Panc1 (cell line): ENCODE measurements at regions not wholly inside any gene's neighbourhood (a gene's known extent, or its start where the extent isn't known, plus 50 kb on each side); places are given as distances from the start of the nearest gene placed in this dataset.

Source experiments
- ATAC-seq: fragments of 200-7000 bp; cut with Tn5 transposase; 2 replicates; pipeline ENCODE4 v1.9.1; 2020; ENCODE audit warnings: mild to moderate bottlenecking, moderate library complexity
- BruUV-seq: library from RNA; stranded (reverse); fragments of 400-500 nt; replicated peaks from 2 replicates; lab custom pipeline; 2021; lab: Mats Ljungman, UMichigan
- CTCF ChIA-PET: fragments of 300-600 bp; sonication (Branson Sonifier 250); formaldehyde crosslinking; loops from one replicate; lab custom pipeline; 2022; ENCODE audit warnings: antibody characterized with exemption; lab: Charles Lee
- POLR2A ChIA-PET: fragments of 300-600 bp; sonication (Branson Sonifier 250); formaldehyde crosslinking; loops from one replicate; lab custom pipeline; 2022; ENCODE audit warnings: antibody characterized with exemption; lab: Charles Lee
- DNase-seq: peaks from one replicate; pipeline ENCODE4 v3.0.0-alpha.2; 2010; ENCODE audit warnings: low read depth, low spot score
- H3K27ac ChIP-seq: 2 replicates; pipeline ENCODE4 v1.5.1; 2011; ENCODE audit warnings: mild to moderate bottlenecking, low read length, inconsistent platforms
- H3K27me3 ChIP-seq: fragments of 200-500 bp; sonication (Bioruptor generic); 2 replicates; pipeline ENCODE4 v1.6.0; 2014; ENCODE audit warnings: low read length, inconsistent platforms; ENCODE audit not compliant: control insufficient read depth, insufficient read depth
- H3K36me3 ChIP-seq: fragments of 200-500 bp; sonication (Bioruptor generic); 2 replicates; pipeline ENCODE4 v1.5.1; 2014; ENCODE audit warnings: inconsistent platforms, mild to moderate bottlenecking, low read length, moderate library complexity; ENCODE audit not compliant: control insufficient read depth, insufficient read depth
- H3K4me1 ChIP-seq: 2 replicates; pipeline ENCODE4 v1.5.1; 2011; ENCODE audit warnings: inconsistent platforms, mild to moderate bottlenecking, low read length, moderate library complexity; ENCODE audit not compliant: control insufficient read depth, insufficient read depth
- H3K4me3 ChIP-seq, 2 experiments: 2 replicates each; pipeline ENCODE4 v1.5.1; 2011 to 2012; ENCODE audit warnings: low read depth in 2 of 2, low read length in 2 of 2, mild to moderate bottlenecking in 2 of 2, inconsistent platforms in 1 of 2, moderate library complexity in 1 of 2
- H3K9me3 ChIP-seq: fragments of 200-500 bp; sonication (Bioruptor generic); 2 replicates; pipeline ENCODE4 v1.5.1; 2014; ENCODE audit warnings: low read depth, mild to moderate bottlenecking, inconsistent platforms, low read length, moderate library complexity; ENCODE audit not compliant: control insufficient read depth, insufficient read depth
- POLR2AphosphoS5 ChIP-seq: IDR thresholded peaks from 2 replicates; pipeline ENCODE4 v1.6.1; 2012; ENCODE audit warnings: mild to moderate bottlenecking, low read depth, low read length, moderate library complexity
- SIN3A ChIP-seq: IDR thresholded peaks from 2 replicates; pipeline ENCODE4 v1.6.1; 2012; ENCODE audit warnings: low read depth, mild to moderate bottlenecking, low read length, moderate library complexity, borderline replicate concordance; ENCODE audit not compliant: insufficient read depth
- TCF7L2 ChIP-seq: IDR thresholded peaks from 2 replicates; pipeline ENCODE4 v1.6.1; 2011; ENCODE audit warnings: mild to moderate bottlenecking, low read depth, low read length, inconsistent platforms
- in situ Hi-C: cut with HindIII; loops from 2 replicates; pipeline ENCODE4 v1.10.0; 2016; ENCODE audit warnings: low sequenced_read_pairs, low pct_unique_long_range_greater_than_20kb
- intact Hi-C: fragments of 100-400 bp; cut with micrococcal nuclease; formaldehyde crosslinking; loops from one replicate; pipeline ENCODE4 v1.10.0; 2022; ENCODE audit not compliant: unreplicated experiment
- TF ChIP-seq, protein P1 (sequence below): fragments of 450-650 bp; IDR thresholded peaks from 2 replicates; pipeline ENCODE4 v1.5.1; 2017; ENCODE audit warnings: mild to moderate bottlenecking
- TF ChIP-seq, protein P2 (sequence below), 2 experiments: IDR thresholded peaks; 2 replicates each; pipeline ENCODE4 v1.6.1; 2011 to 2012; ENCODE audit warnings: low read depth in 2 of 2, control low read depth in 1 of 2, low read length in 1 of 2, mild to moderate bottlenecking in 1 of 2, moderate library complexity in 1 of 2; ENCODE audit not compliant: insufficient read depth in 1 of 2

DNA sequence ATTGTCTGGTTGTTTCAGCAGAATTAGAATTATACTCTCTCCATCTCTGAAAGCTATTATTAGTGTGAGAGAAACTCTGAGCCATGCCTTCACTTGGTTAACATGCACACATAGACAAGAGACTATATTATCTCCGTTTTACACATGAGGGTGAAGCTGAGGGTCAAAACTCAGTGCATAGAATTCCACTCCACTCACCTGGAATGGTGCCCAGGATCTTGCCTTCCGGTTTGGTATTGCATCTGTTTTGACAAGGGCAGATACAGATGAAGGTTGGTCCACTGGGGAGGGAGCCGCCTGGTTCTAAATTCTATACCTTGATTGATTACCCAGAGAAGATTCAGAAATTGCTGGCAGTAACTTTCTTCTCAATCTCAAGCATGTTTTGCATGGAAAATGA is 149.5 kb upstream of the PELI2 start:
- TF ChIP-seq TCF7L2 (no peak), POLR2AphosphoS5 (no peak), SIN3A (no peak)
- TF ChIP-seq, protein P1, sequence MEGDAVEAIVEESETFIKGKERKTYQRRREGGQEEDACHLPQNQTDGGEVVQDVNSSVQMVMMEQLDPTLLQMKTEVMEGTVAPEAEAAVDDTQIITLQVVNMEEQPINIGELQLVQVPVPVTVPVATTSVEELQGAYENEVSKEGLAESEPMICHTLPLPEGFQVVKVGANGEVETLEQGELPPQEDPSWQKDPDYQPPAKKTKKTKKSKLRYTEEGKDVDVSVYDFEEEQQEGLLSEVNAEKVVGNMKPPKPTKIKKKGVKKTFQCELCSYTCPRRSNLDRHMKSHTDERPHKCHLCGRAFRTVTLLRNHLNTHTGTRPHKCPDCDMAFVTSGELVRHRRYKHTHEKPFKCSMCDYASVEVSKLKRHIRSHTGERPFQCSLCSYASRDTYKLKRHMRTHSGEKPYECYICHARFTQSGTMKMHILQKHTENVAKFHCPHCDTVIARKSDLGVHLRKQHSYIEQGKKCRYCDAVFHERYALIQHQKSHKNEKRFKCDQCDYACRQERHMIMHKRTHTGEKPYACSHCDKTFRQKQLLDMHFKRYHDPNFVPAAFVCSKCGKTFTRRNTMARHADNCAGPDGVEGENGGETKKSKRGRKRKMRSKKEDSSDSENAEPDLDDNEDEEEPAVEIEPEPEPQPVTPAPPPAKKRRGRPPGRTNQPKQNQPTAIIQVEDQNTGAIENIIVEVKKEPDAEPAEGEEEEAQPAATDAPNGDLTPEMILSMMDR: no peak
- TF ChIP-seq, protein P2, sequence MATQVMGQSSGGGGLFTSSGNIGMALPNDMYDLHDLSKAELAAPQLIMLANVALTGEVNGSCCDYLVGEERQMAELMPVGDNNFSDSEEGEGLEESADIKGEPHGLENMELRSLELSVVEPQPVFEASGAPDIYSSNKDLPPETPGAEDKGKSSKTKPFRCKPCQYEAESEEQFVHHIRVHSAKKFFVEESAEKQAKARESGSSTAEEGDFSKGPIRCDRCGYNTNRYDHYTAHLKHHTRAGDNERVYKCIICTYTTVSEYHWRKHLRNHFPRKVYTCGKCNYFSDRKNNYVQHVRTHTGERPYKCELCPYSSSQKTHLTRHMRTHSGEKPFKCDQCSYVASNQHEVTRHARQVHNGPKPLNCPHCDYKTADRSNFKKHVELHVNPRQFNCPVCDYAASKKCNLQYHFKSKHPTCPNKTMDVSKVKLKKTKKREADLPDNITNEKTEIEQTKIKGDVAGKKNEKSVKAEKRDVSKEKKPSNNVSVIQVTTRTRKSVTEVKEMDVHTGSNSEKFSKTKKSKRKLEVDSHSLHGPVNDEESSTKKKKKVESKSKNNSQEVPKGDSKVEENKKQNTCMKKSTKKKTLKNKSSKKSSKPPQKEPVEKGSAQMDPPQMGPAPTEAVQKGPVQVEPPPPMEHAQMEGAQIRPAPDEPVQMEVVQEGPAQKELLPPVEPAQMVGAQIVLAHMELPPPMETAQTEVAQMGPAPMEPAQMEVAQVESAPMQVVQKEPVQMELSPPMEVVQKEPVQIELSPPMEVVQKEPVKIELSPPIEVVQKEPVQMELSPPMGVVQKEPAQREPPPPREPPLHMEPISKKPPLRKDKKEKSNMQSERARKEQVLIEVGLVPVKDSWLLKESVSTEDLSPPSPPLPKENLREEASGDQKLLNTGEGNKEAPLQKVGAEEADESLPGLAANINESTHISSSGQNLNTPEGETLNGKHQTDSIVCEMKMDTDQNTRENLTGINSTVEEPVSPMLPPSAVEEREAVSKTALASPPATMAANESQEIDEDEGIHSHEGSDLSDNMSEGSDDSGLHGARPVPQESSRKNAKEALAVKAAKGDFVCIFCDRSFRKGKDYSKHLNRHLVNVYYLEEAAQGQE (IDR thresholded peaks at IDR 0.05; ENCODE audit: insufficient read depth in 1 of 2, low read depth in 2 of 2, low read length in 1 of 2): no peak
- Histone ChIP-seq H3K36me3 (no peaks in the 10 kb centered on the region), H3K27ac (no peak overlapping the region), H3K9me3 (no peaks in the 10 kb centered on the region), H3K4me3 (no peak overlapping the region), H3K4me1 (no peaks in the 10 kb centered on the region), H3K27me3 (no peaks in the 10 kb centered on the region)
- no TSS peak for BruUV-seq
- DNase-seq (no peak), ATAC-seq (no peak)
- ChIA-PET POLR2A (no interaction called here), CTCF (no interaction called here)
- in situ Hi-C loops: no loop called here
- intact Hi-C loops: no loop called here

DNA sequence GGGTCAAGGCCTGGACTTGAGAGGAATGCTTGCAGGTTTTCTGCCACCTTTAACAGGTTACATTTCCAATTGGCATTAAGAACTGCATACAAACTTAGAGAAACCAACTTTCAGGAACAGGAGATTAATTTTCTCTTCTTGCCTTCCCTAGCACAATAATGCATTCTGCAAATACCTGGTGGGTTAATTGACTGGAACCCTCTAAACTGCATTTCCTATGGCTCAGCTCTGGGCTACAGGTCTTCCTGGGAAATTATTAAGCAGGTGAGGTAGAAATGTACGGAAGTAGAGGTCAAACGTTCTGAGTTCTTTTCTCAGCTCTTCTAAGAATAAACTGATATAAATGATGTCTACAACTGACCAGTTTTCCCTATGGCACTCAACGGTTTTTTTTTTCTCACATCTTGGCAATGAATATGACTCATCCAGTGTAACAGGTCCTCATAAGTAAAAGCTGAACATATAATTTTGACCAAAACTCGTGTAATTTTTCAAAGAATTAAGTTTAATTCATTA is 144.9 kb upstream of the PELI2 start:
- ChIA-PET CTCF (no interaction called here), POLR2A (no interaction called here)
- Histone ChIP-seq H3K4me1 (no peaks in the 10 kb centered on the region), H3K36me3 (no peaks in the 10 kb centered on the region), H3K27me3 (no peaks in the 10 kb centered on the region), H3K4me3 (no peak overlapping the region), H3K27ac (no peak overlapping the region), H3K9me3 (no peaks in the 10 kb centered on the region)
- BruUV-seq: no TSS peak
- no peak for TF ChIP-seq TCF7L2
- DNase-seq (no peak), ATAC-seq (no peak)
- intact Hi-C loops (no loop called here), in situ Hi-C loops (no loop called here)

DNA sequence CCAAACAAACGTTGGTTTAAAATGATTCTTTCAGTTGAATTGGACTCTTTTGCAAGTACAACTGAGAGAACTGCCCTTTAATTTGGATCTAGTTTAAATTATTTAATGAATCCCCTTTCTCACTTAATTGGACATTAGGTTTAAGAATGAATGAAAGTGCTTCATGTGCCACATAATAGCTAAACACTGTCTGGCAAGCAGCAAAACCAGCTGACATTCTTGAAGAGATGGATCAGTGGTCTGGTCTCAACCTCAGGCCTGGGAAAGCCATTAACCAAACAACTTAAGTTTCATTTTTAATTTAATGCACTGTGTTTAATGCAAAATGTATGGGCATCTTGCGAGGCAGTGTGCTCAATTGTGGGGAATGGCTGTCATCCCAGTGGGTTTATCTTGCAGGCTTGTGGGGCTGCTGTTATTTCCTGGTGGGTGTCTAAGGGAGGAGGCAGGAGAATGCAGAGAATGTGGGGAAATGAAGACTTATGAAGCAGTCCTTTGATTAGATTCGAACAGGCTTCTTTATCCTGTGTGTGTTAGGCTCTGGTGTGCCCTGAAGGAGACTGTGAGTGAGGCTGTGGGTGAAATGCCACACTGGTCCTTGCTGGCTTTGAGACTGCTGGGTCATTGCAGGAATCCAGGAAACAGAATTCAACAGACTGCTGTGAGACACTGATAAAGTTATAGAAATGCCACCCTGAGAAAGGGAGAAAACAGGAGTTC is 144.1 kb upstream of the PELI2 start:
- no peak overlapping the region for H3K4me3 ChIP-seq
- ATAC-seq (no peak), DNase-seq (no peak)
- H3K4me1 ChIP-seq: no peaks in the 10 kb centered on the region
- ChIA-PET CTCF (no interaction called here), POLR2A (no interaction called here)
- no peaks in the 10 kb centered on the region for H3K36me3 ChIP-seq
- no TSS peak for BruUV-seq
- no peaks in the 10 kb centered on the region for H3K27me3 ChIP-seq
- in situ Hi-C loops: no loop called here
- intact Hi-C loops: no loop called here
- no peaks in the 10 kb centered on the region for H3K9me3 ChIP-seq
- TF ChIP-seq TCF7L2 (no peak), SIN3A (no peak), POLR2AphosphoS5 (no peak)
- TF ChIP-seq, protein P2 (IDR thresholded peaks at IDR 0.05; ENCODE audit: insufficient read depth in 1 of 2, low read depth in 2 of 2, low read length in 1 of 2): no peak
- TF ChIP-seq, protein P1: no peak
- no peak overlapping the region for H3K27ac ChIP-seq
